OCI-LY7 (cell line): ENCODE measurements at regions not wholly inside any gene's neighbourhood (a gene's known extent, or its start where the extent isn't known, plus 50 kb on each side); places are given as distances from the start of the nearest gene placed in this dataset.

Source experiments
- BruUV-seq: library from RNA; stranded (reverse); fragments of 400-500 nt; replicated peaks from 2 replicates; lab custom pipeline; 2021; lab: Mats Ljungman, UMichigan
- CTCF ChIA-PET: fragments of 300-600 bp; sonication (Branson Sonifier 250); formaldehyde crosslinking; loops from one replicate; lab custom pipeline; 2022; ENCODE audit warnings: antibody characterized with exemption; ENCODE audit not compliant: unreplicated experiment; lab: Charles Lee
- POLR2A ChIA-PET: fragments of 300-600 bp; sonication (Branson Sonifier 250); formaldehyde crosslinking; loops from one replicate; lab custom pipeline; 2022; ENCODE audit warnings: antibody characterized with exemption; lab: Charles Lee
- DNase-seq: peaks from one replicate; pipeline ENCODE4 v3.0.0-alpha.2; 2015; ENCODE audit warnings: low spot score
- H2AFZ ChIP-seq: fragments of 200-600 bp; sonication (generic), shearing (Covaris generic); 2 replicates; pipeline ENCODE4 v1.6.1; 2014; ENCODE audit warnings: mild to moderate bottlenecking, antibody characterized with exemption, low read length, moderate library complexity
- H3K27ac ChIP-seq: fragments of 200-600 bp; sonication (generic); 2 replicates; pipeline ENCODE4 v1.5.1; 2014; ENCODE audit warnings: mixed run types, low read depth, mild to moderate bottlenecking, moderate library complexity, low read length, inconsistent platforms; ENCODE audit not compliant: poor library complexity, severe bottlenecking
- H3K36me3 ChIP-seq: fragments of 200-600 bp; sonication (generic); 2 replicates; pipeline ENCODE4 v1.6.1; 2014; ENCODE audit warnings: mild to moderate bottlenecking, antibody characterized with exemption, low read length, moderate library complexity, mixed read lengths; ENCODE audit not compliant: insufficient read depth
- H3K4me1 ChIP-seq: fragments of 200-600 bp; sonication (generic); 2 replicates; pipeline ENCODE4 v1.5.1; 2014; ENCODE audit warnings: mild to moderate bottlenecking, low read length; ENCODE audit not compliant: insufficient read depth, poor library complexity, severe bottlenecking
- H3K4me2 ChIP-seq: fragments of 200-600 bp; sonication (generic); 2 replicates; pipeline ENCODE4 v1.6.1; 2014; ENCODE audit warnings: mild to moderate bottlenecking, low read length
- H3K4me3 ChIP-seq: fragments of 200-600 bp; sonication (generic); 2 replicates; pipeline ENCODE4 v1.5.1; 2014; ENCODE audit warnings: mild to moderate bottlenecking, low read depth, low read length; ENCODE audit not compliant: poor library complexity, severe bottlenecking
- H3K79me2 ChIP-seq: fragments of 200-600 bp; sonication (generic); 2 replicates; pipeline ENCODE4 v1.6.1; 2016; ENCODE audit warnings: low read depth, mild to moderate bottlenecking, low read length, moderate library complexity, mixed read lengths; ENCODE audit not compliant: insufficient read depth
- H3K9me2 ChIP-seq: fragments of 200-600 bp; sonication (generic); 2 replicates; pipeline ENCODE4 v1.6.1; 2016; ENCODE audit warnings: mild to moderate bottlenecking, low read length, mixed read lengths; ENCODE audit not compliant: insufficient read depth
- H3K9me3 ChIP-seq: fragments of 200-600 bp; sonication (generic); 2 replicates; pipeline ENCODE4 v1.6.1; 2014; ENCODE audit warnings: mild to moderate bottlenecking, mixed run types, low read length, mixed read lengths
- H4K20me1 ChIP-seq: fragments of 200-600 bp; sonication (generic); 2 replicates; pipeline ENCODE4 v1.6.1; 2014; ENCODE audit warnings: mild to moderate bottlenecking, antibody characterized with exemption, low read length, moderate library complexity, mixed read lengths; ENCODE audit not compliant: insufficient read depth
- EZH2phosphoT487 ChIP-seq: fragments of 200-600 bp; sonication (generic); IDR thresholded peaks from 2 replicates; pipeline ENCODE4 v1.6.1; 2018; ENCODE audit warnings: low read depth, borderline replicate concordance, mild to moderate bottlenecking, mixed run types, antibody characterized with exemption, low read length, moderate library complexity, mixed read lengths
- intact Hi-C: fragments of 100-400 bp; cut with micrococcal nuclease; formaldehyde crosslinking; loops from one replicate; pipeline ENCODE4 v1.10.0; 2022; ENCODE audit not compliant: unreplicated experiment
- TF ChIP-seq, protein P1 (sequence below): fragments of 200-600 bp; sonication (generic); conservative IDR thresholded peaks from 2 replicates; pipeline ENCODE4 v1.5.1; 2014; ENCODE audit warnings: mild to moderate bottlenecking, antibody characterized with exemption, low read length, moderate library complexity, mixed read lengths

DNA sequence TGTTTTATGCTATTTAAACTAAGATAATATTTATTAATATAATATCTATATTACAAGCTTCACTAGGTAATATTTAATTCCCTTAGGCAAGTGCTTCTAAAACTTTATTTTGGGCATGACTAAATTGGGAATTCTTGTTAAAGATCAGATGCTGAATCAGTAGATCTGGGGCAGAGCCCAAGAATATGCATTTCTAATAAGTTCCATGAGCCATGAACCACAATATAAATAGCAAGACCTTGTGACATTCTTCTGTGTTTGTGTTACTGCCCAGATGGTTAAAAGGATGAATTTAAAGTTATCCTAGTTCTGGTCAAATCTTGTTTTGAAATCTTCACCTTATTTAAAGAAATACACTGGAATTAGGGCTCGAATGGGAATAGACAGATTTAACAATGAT, 258.4 kb upstream of the CACNA2D1 start:
- CTCF ChIA-PET = no interaction called here
- no peaks in the 10 kb centered on the region for H3K4me1 ChIP-seq

DNA sequence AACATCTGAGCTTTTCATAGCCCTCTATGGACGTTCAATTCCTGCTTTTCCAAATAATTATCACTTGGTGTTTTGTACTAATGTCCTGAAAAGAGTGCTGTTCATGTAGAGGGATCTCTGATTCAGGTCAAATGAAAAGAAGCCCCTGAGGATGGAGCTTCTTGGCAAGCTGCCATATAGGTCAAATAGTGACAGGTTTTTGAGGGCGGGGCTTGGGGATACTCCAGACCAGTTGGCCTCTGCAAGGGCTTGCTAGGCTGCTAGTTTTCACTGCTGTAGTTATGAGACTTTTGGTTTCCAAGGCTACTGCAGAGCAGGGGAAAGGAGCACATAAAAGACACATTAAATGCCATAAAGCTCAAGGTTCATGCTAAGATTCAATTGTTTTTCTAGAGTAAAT, 257.2 kb upstream of the CACNA2D1 start:
- CTCF ChIA-PET = no interaction called here
- intact Hi-C loops = no loop called here
- POLR2A ChIA-PET = interaction anchor here (0.6 to 1.2 kb wide), 2 partner anchors 53 to 89 kb away, joined by 3 read pairs; no protein-coding TSS in a partner anchor
- BruUV-seq = no TSS peak
- Histone ChIP-seq H4K20me1 (no peaks in the 10 kb centered on the region), H3K4me1 (no peaks in the 10 kb centered on the region), H3K9me2 (no peaks in the 10 kb centered on the region), H3K36me3 (no peaks in the 10 kb centered on the region), H3K4me3 (no peak overlapping the region), H3K9me3 (no peaks in the 10 kb centered on the region), H3K79me2 (no peaks in the 10 kb centered on the region), H3K4me2 (no peak overlapping the region), H3K27ac (no peak overlapping the region), H2AFZ (no peak overlapping the region)
- no peak for DNase-seq
- TF ChIP-seq, protein P1, sequence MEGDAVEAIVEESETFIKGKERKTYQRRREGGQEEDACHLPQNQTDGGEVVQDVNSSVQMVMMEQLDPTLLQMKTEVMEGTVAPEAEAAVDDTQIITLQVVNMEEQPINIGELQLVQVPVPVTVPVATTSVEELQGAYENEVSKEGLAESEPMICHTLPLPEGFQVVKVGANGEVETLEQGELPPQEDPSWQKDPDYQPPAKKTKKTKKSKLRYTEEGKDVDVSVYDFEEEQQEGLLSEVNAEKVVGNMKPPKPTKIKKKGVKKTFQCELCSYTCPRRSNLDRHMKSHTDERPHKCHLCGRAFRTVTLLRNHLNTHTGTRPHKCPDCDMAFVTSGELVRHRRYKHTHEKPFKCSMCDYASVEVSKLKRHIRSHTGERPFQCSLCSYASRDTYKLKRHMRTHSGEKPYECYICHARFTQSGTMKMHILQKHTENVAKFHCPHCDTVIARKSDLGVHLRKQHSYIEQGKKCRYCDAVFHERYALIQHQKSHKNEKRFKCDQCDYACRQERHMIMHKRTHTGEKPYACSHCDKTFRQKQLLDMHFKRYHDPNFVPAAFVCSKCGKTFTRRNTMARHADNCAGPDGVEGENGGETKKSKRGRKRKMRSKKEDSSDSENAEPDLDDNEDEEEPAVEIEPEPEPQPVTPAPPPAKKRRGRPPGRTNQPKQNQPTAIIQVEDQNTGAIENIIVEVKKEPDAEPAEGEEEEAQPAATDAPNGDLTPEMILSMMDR = no peak
- TF ChIP-seq EZH2phosphoT487 = no peak

More for the DNA sequence above, 258.4 kb upstream of the CACNA2D1 start:
- POLR2A ChIA-PET = no interaction called here
- DNase-seq = no peak
- Histone ChIP-seq H3K36me3 (no peaks in the 10 kb centered on the region), H3K9me2 (no peaks in the 10 kb centered on the region), H3K4me2 (no peak overlapping the region), H2AFZ (no peak overlapping the region), H4K20me1 (no peaks in the 10 kb centered on the region), H3K9me3 (no peaks in the 10 kb centered on the region), H3K4me3 (no peak overlapping the region), H3K27ac (no peak overlapping the region), H3K79me2 (no peaks in the 10 kb centered on the region)
- BruUV-seq = no TSS peak
- TF ChIP-seq EZH2phosphoT487 = no peak
- TF ChIP-seq, protein P1 = no peak
- intact Hi-C loops = no loop called here

DNA sequence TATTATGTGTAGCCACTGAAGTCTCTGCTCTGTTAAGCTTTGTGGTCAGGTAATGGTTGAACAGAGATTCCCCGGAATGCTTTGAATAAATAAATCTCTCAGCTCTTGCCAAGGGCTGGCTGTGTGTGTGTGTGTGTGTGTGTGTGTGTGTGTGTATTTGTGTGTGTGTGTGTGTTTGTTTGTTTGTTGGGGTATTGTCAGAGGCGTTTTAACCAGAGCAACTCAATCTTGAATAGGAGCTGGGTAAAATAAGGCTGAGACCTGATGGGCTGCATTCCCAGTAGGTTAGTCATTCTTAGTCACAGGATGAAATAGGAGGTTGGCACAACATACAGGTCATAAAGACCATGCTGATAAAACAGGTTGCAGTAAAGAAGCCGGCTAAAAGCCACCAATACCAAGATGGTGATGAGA, 256.2 kb upstream of the CACNA2D1 start:
- H3K9me3 ChIP-seq = no peaks in the 10 kb centered on the region
- no peak overlapping the region for H3K4me3 ChIP-seq
- no peak overlapping the region for H3K4me2 ChIP-seq
- BruUV-seq = no TSS peak
- H3K27ac ChIP-seq = no peak overlapping the region
- no peaks in the 10 kb centered on the region for H3K9me2 ChIP-seq
- H2AFZ ChIP-seq = no peak overlapping the region
- H4K20me1 ChIP-seq = no peaks in the 10 kb centered on the region
- no peaks in the 10 kb centered on the region for H3K36me3 ChIP-seq
- TF ChIP-seq, protein P1 = no peak
- TF ChIP-seq EZH2phosphoT487 = no peak
- POLR2A ChIA-PET = no interaction called here
- no peaks in the 10 kb centered on the region for H3K4me1 ChIP-seq
- H3K79me2 ChIP-seq = no peaks in the 10 kb centered on the region
- intact Hi-C loops = no loop called here
- CTCF ChIA-PET = no interaction called here
- no peak for DNase-seq
